Astrocyte (in vitro differentiated cells and primary cell): ENCODE measurements at regions not wholly inside any gene's neighbourhood (a gene's known extent, or its start where the extent isn't known, plus 50 kb on each side); places are given as distances from the start of the nearest gene placed in this dataset.

Experiments
- DNase-seq: peaks from one replicate; pipeline ENCODE4 v3.0.0-alpha.2; 2010; ENCODE audit warnings: low read depth
- FAIRE-seq: peaks from 2 replicates; lab custom pipeline; 2011; peaks lifted over from hg19 to GRCh38; lab: Jason Lieb, UNC
- H2AFZ ChIP-seq: 2 replicates; pipeline ENCODE4 v1.6.0; 2012; ENCODE audit warnings: low read depth, low read length, inconsistent platforms
- H3K27ac ChIP-seq: 2 replicates; pipeline ENCODE4 v1.5.1; 2011; ENCODE audit warnings: low read depth, low read length, inconsistent platforms
- H3K27me3 ChIP-seq: 2 replicates; pipeline ENCODE4 v1.6.0; 2011; ENCODE audit warnings: low read length, inconsistent platforms; ENCODE audit not compliant: insufficient read depth
- H3K36me3 ChIP-seq: 2 replicates; pipeline ENCODE4 v1.5.1; 2011; ENCODE audit warnings: low read length, inconsistent platforms; ENCODE audit not compliant: insufficient read depth
- H3K4me1 ChIP-seq: 2 replicates; pipeline ENCODE4 v1.5.1; 2011; ENCODE audit warnings: low read length, inconsistent platforms; ENCODE audit not compliant: insufficient read depth
- H3K4me2 ChIP-seq: 2 replicates; pipeline ENCODE4 v1.6.0; 2012; ENCODE audit warnings: low read length, inconsistent platforms
- H3K4me3 ChIP-seq: 2 replicates; pipeline ENCODE4 v1.5.1; 2011; ENCODE audit warnings: low read depth, mild to moderate bottlenecking, low read length, inconsistent platforms; ENCODE audit not compliant: insufficient read depth
- H3K79me2 ChIP-seq: 2 replicates; pipeline ENCODE4 v1.6.0; 2012; ENCODE audit warnings: mild to moderate bottlenecking, low read length, inconsistent platforms; ENCODE audit not compliant: insufficient read depth
- H3K9ac ChIP-seq: 2 replicates; pipeline ENCODE4 v1.6.0; 2012; ENCODE audit warnings: mild to moderate bottlenecking, low read length, inconsistent platforms
- H3K9me3 ChIP-seq: 2 replicates; pipeline ENCODE4 v1.5.1; 2012; ENCODE audit warnings: low read depth, mild to moderate bottlenecking, low read length, inconsistent platforms; ENCODE audit not compliant: insufficient read depth
- H4K20me1 ChIP-seq: 2 replicates; pipeline ENCODE4 v1.6.0; 2012; ENCODE audit warnings: low read length, inconsistent platforms; ENCODE audit not compliant: insufficient read depth
- H3K27ac Mint-ChIP-seq: one replicate; pipeline ENCODE4 v1.8.0; 2021; ENCODE audit warnings: mild to moderate bottlenecking, mixed read lengths; ENCODE audit not compliant: unreplicated experiment
- H3K27me3 Mint-ChIP-seq: one replicate; pipeline ENCODE4 v1.8.0; 2021; ENCODE audit warnings: low read depth, mixed read lengths; ENCODE audit not compliant: unreplicated experiment
- H3K36me3 Mint-ChIP-seq: one replicate; pipeline ENCODE4 v1.8.0; 2021; ENCODE audit warnings: low read depth, mixed read lengths; ENCODE audit not compliant: unreplicated experiment
- H3K4me1 Mint-ChIP-seq: one replicate; pipeline ENCODE4 v1.8.0; 2021; ENCODE audit warnings: low read depth, mixed read lengths; ENCODE audit not compliant: unreplicated experiment
- H3K4me3 Mint-ChIP-seq: one replicate; pipeline ENCODE4 v1.8.0; 2021; ENCODE audit warnings: mild to moderate bottlenecking, moderate library complexity, mixed read lengths; ENCODE audit not compliant: unreplicated experiment
- H3K9me3 Mint-ChIP-seq: one replicate; pipeline ENCODE4 v1.8.0; 2021; ENCODE audit warnings: mild to moderate bottlenecking, mixed read lengths; ENCODE audit not compliant: unreplicated experiment
- CTCF ChIP-seq: IDR thresholded peaks from 2 replicates; pipeline ENCODE4 v1.5.1; 2011; ENCODE audit warnings: low read depth, mild to moderate bottlenecking, inconsistent platforms, low read length, moderate library complexity; ENCODE audit not compliant: insufficient read depth
- EZH2 ChIP-seq: IDR thresholded peaks from 2 replicates; pipeline ENCODE4 v1.6.1; 2012; ENCODE audit warnings: mild to moderate bottlenecking, low read length, inconsistent platforms; ENCODE audit not compliant: insufficient read depth

GRCh38 chr20:55882286-55882685, 123.0 kb downstream of the CBLN4 start:
- Mint-ChIP-seq H3K27me3 (no peaks in the 10 kb centered on the region), H3K4me3 (no peak overlapping the region), H3K27ac (no peak overlapping the region), H3K9me3 (peaks cover 4% of the 10 kb centered on the region), H3K4me1 (no peaks in the 10 kb centered on the region), H3K36me3 (no peaks in the 10 kb centered on the region)
- TF ChIP-seq CTCF: no peak
- H3K4me3 ChIP-seq: no peak overlapping the region
- H3K27ac ChIP-seq: no peak overlapping the region
- no peak overlapping the region for H3K4me2 ChIP-seq
- no peaks in the 10 kb centered on the region for H3K36me3 ChIP-seq
- FAIRE-seq: no peak
- H4K20me1 ChIP-seq: no peaks in the 10 kb centered on the region
- H3K9me3 ChIP-seq: peaks cover 1% of the 10 kb centered on the region
- no peaks in the 10 kb centered on the region for H3K27me3 ChIP-seq
- no peak overlapping the region for H3K9ac ChIP-seq
- no peaks in the 10 kb centered on the region for H3K79me2 ChIP-seq
- no peak overlapping the region for H2AFZ ChIP-seq
- H3K4me1 ChIP-seq: no peaks in the 10 kb centered on the region
- DNase-seq: no peak

- no peaks in the 10 kb centered on the region for H3K4me1 Mint-ChIP-seq
- TF ChIP-seq CTCF: no peak
- Histone ChIP-seq H3K4me1 (no peaks in the 10 kb centered on the region), H3K36me3 (no peaks in the 10 kb centered on the region), H4K20me1 (no peaks in the 10 kb centered on the region), H3K4me2 (no peak overlapping the region), H3K27ac (no peak overlapping the region), H3K9me3 (no peaks in the 10 kb centered on the region), H3K9ac (no peak overlapping the region), H3K4me3 (no peak overlapping the region), H2AFZ (no peak overlapping the region), H3K79me2 (no peaks in the 10 kb centered on the region), H3K27me3 (no peaks in the 10 kb centered on the region)
- H3K9me3 Mint-ChIP-seq: peaks cover 8% of the 10 kb centered on the region
- DNase-seq: no peak
- H3K27ac Mint-ChIP-seq: no peak overlapping the region
- no peak overlapping the region for H3K4me3 Mint-ChIP-seq
- H3K36me3 Mint-ChIP-seq: no peaks in the 10 kb centered on the region
- H3K27me3 Mint-ChIP-seq: no peaks in the 10 kb centered on the region
- FAIRE-seq: no peak
Observed at GRCh38 chr20:55881204-55881603, 124.1 kb downstream of the CBLN4 start.

- H3K27me3 ChIP-seq: no peaks in the 10 kb centered on the region
- H3K4me3 ChIP-seq: no peak overlapping the region
- Mint-ChIP-seq H3K4me1 (no peaks in the 10 kb centered on the region), H3K27ac (no peak overlapping the region), H3K9me3 (peaks cover 8% of the 10 kb centered on the region), H3K36me3 (no peaks in the 10 kb centered on the region), H3K4me3 (no peak overlapping the region), H3K27me3 (no peaks in the 10 kb centered on the region)
- TF ChIP-seq EZH2 (no peak), CTCF (no peak)
- DNase-seq (no peak), FAIRE-seq (no peak)
- no peak overlapping the region for H3K9ac ChIP-seq
- no peaks in the 10 kb centered on the region for H3K9me3 ChIP-seq
- H3K27ac ChIP-seq: no peak overlapping the region
- H2AFZ ChIP-seq: no peak overlapping the region
- H3K79me2 ChIP-seq: no peaks in the 10 kb centered on the region
- H3K4me1 ChIP-seq: no peaks in the 10 kb centered on the region
- no peak overlapping the region for H3K4me2 ChIP-seq
- H4K20me1 ChIP-seq: no peaks in the 10 kb centered on the region
- H3K36me3 ChIP-seq: no peaks in the 10 kb centered on the region
Observed at GRCh38 chr20:55880361-55880760, 125.0 kb downstream of the CBLN4 start.
